Heart left ventricle (tissue), 13 donors: ENCODE measurements at regions not wholly inside any gene's neighbourhood (a gene's known extent, or its start where the extent isn't known, plus 50 kb on each side); places are given as distances from the start of the nearest gene placed in this dataset.

ENCODE experiments used
- CTCF ChIP-seq, 12 donors: fragments of 200-600 bp; sonication (generic) in 4 of 12; IDR thresholded peaks; one replicate each; pipeline versions ENCODE4 v1.5.0 to v1.8.0; 2018 to 2022; ENCODE audit warnings: antibody characterized with exemption in 12 of 12, mild to moderate bottlenecking in 5 of 12
- POLR2A ChIP-seq, 2 donors: fragments of 450-650 bp; IDR thresholded peaks; one replicate each; pipeline ENCODE4 v1.6.1; 2017; ENCODE audit warnings: antibody characterized with exemption in 2 of 2, mild to moderate bottlenecking in 2 of 2, moderate library complexity in 2 of 2
- donor health status: ischemic (EF 13 %, LVEDD 7.1; RV severe dilation, severe dysfunction).
- donor health status: DM: no; HTN: yes; CAD: no.
- donor health status: DM: no; HTN: no; CAD: no.
- donor health status: ischemic (EF 25% LVEDD 6.9; RV normal size, moderate dysfunction).
- donor health status: ischemic (EF 25% LVEDD 5.7; RV mildly dilated, moderate dysfunction).
- donor health status: ischemic (EF 35%, LVEDD 5.7; RV mildly dilated, moderate dysfunction).
- donor health status: nonischemic (EF 11% LVEDD 7.7; RV severe dilation, severe dysfunction).
- donor health status: DM: yes; HTN: yes; CAD: no.
- donor health status: PGD.
- donor health status: ischemic (EF 29% LVEDD 5.4; RV normal size, mild dysfunction).
- donor health status: nonischemic (EF 23%, LVEDD 6.1; RV moderate dilation, normal function).

GRCh38 chr1:115539061-115539460 is 102.7 kb upstream of the VANGL1 start:
- TF ChIP-seq CTCF (IDR thresholded peaks at IDR 0.05): no peak
- no peak for TF ChIP-seq POLR2A (IDR thresholded peaks at IDR 0.05)
